GM19328 (cell line): ENCODE measurements at regions not wholly inside any gene's neighbourhood (a gene's known extent, or its start where the extent isn't known, plus 50 kb on each side); places are given as distances from the start of the nearest gene placed in this dataset.

Source experiments
- ATAC-seq: cut with Tn5 transposase; IDR thresholded peaks from one replicate; pipeline ENCODE4 v1.9.1; 2021; ENCODE audit warnings: mild to moderate bottlenecking, moderate library complexity; ENCODE audit not compliant: unreplicated experiment

- ATAC-seq = no peak
These were observed 477.1 kb downstream of the AGTPBP1 start for GRCh38 chr9:85264695-85265094.

- no peak for ATAC-seq
These were observed 478.5 kb downstream of the AGTPBP1 start for GRCh38 chr9:85263288-85263687.

GRCh38 chr9:85262333-85262732 lies 479.4 kb downstream of the AGTPBP1 start:
- ATAC-seq = no peak

GRCh38 chr9:85260275-85260845 lies 481.4 kb downstream of the AGTPBP1 start:
- no peak for ATAC-seq

GRCh38 chr9:85258823-85259370 lies 482.9 kb downstream of the AGTPBP1 start:
- ATAC-seq = peak; percentile 51

GRCh38 chr9:85258236-85258635 lies 483.5 kb downstream of the AGTPBP1 start:
- ATAC-seq = no peak

GRCh38 chr9:85249313-85249621 lies 492.5 kb downstream of the AGTPBP1 start:
- ATAC-seq = no peak

GRCh38 chr9:85248514-85249312 lies 493.0 kb downstream of the AGTPBP1 start:
- ATAC-seq = no peak

- no peak for ATAC-seq
These were observed 495.2 kb downstream of the AGTPBP1 start for GRCh38 chr9:85246541-85246940.

- no peak for ATAC-seq
These were observed 496.9 kb downstream of the AGTPBP1 start for GRCh38 chr9:85244856-85245255.

- ATAC-seq = no peak
These were observed 497.8 kb downstream of the AGTPBP1 start for GRCh38 chr9:85243977-85244376.

- ATAC-seq = no peak
These were observed 504.3 kb downstream of the AGTPBP1 start for GRCh38 chr9:85237478-85237877.

- ATAC-seq = no peak
These were observed 511.7 kb downstream of the AGTPBP1 start for GRCh38 chr9:85230081-85230480.

GRCh38 chr9:85228111-85228855 lies 513.5 kb downstream of the AGTPBP1 start:
- ATAC-seq = no peak

- ATAC-seq = no peak
These were observed 516.6 kb downstream of the AGTPBP1 start for GRCh38 chr9:85225180-85225579.

GRCh38 chr9:85224729-85225128 lies 517.0 kb downstream of the AGTPBP1 start:
- no peak for ATAC-seq

GRCh38 chr9:85224301-85224700 lies 517.5 kb downstream of the AGTPBP1 start:
- no peak for ATAC-seq

GRCh38 chr9:85223506-85224125 lies 518.1 kb downstream of the AGTPBP1 start:
- ATAC-seq = no peak

- no peak for ATAC-seq
These were observed 525.2 kb downstream of the AGTPBP1 start for GRCh38 chr9:85216601-85217000.

GRCh38 chr9:85215961-85216360 lies 525.8 kb downstream of the AGTPBP1 start:
- ATAC-seq = no peak

GRCh38 chr9:85215416-85215815 lies 526.3 kb downstream of the AGTPBP1 start:
- ATAC-seq = no peak
